Neutrophil (primary cell): ENCODE measurements at regions not wholly inside any gene's neighbourhood (a gene's known extent, or its start where the extent isn't known, plus 50 kb on each side); places are given as distances from the start of the nearest gene placed in this dataset.

Experiments used
- H3K27ac ChIP-seq: fragments of 200-600 bp; sonication (generic); 2 replicates; pipeline ENCODE4 v1.5.1; 2016; ENCODE audit warnings: mild to moderate bottlenecking, moderate library complexity
- H3K27me3 ChIP-seq: fragments of 200-600 bp; sonication (generic); 2 replicates; pipeline ENCODE4 v1.6.0; 2016; ENCODE audit warnings: mild to moderate bottlenecking
- H3K36me3 ChIP-seq: fragments of 200-600 bp; sonication (generic); 2 replicates; pipeline ENCODE4 v1.5.1; 2017
- H3K4me1 ChIP-seq, 2 experiments: fragments of 200-600 bp in 1 of 2; sonication (generic) in 1 of 2; 1 replicate in 1 of 2; 2 replicates in 1 of 2; pipeline versions ENCODE4 v1.5.1 to v1.6.1; 2013 to 2016; ENCODE audit warnings: low read depth in 1 of 2, low read length in 1 of 2, mild to moderate bottlenecking in 1 of 2, moderate library complexity in 1 of 2; ENCODE audit not compliant: control insufficient read depth in 1 of 2, insufficient read depth in 1 of 2
- H3K4me3 ChIP-seq, 2 experiments: fragments of 200-600 bp in 1 of 2; sonication (generic) in 1 of 2; 1 replicate in 1 of 2; 2 replicates in 1 of 2; pipeline ENCODE4 v1.5.1; 2013 to 2016; ENCODE audit warnings: low read depth in 1 of 2, low read length in 1 of 2, mild to moderate bottlenecking in 1 of 2, moderate library complexity in 1 of 2
- H3K9me3 ChIP-seq: fragments of 200-600 bp; sonication (generic); 2 replicates; pipeline ENCODE4 v1.5.1; 2016
- CTCF ChIP-seq: fragments of 200-600 bp; sonication (generic); IDR thresholded peaks from 2 replicates; pipeline ENCODE4 v1.5.1; 2016; ENCODE audit warnings: antibody characterized with exemption

DNA sequence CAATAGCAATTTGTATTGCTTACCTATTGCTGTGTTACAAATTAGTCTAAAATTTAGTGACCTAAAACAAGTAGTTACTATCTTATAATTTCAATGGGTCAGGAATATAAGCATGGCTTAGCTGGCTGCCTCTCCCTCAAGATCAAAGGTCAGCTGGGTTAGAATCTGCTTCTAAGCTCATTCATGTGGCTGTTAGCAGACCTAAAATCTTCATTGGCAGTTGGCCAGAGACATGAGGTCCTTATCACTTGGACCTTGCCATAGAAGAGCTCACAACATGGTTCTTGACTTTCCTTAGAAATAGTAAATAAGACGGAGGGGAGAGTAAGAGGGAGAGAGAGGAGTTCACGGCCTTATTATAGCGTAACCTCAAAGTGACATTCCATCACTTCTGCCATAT, 468.0 kb downstream of the HTR7 start:
- Histone ChIP-seq H3K27ac (no peak overlapping the region), H3K36me3 (no peaks in the 10 kb centered on the region), H3K9me3 (no peaks in the 10 kb centered on the region), H3K4me1 (no peaks in the 10 kb centered on the region), H3K27me3 (no peaks in the 10 kb centered on the region), H3K4me3 (no peak overlapping the region)
- TF ChIP-seq CTCF = no peak

GRCh38 chr10:90394311-90394710, 463.5 kb downstream of the HTR7 start:
- no peak overlapping the region for H3K4me3 ChIP-seq
- H3K27me3 ChIP-seq = no peaks in the 10 kb centered on the region
- no peaks in the 10 kb centered on the region for H3K4me1 ChIP-seq
- H3K27ac ChIP-seq = no peak overlapping the region
- no peaks in the 10 kb centered on the region for H3K36me3 ChIP-seq
- no peaks in the 10 kb centered on the region for H3K9me3 ChIP-seq
- no peak for TF ChIP-seq CTCF

DNA sequence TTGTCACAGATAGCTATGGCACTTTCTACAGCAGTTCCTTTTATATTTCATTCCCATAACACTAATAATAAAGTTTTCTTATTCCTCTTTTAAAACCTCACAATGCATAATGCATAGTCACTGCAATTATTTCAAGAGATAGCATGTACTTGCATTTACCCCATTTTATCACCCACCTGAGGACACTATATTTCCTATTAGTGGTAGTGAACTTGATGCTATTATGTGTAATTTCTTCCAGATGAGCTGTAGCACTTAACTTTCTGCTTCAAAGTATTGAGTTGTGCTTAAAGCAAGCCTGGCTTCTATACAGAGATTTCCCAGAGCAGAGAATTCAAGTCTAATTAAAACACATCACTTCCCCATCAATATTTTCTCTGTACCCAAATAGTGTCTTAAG, 461.1 kb downstream of the HTR7 start:
- Histone ChIP-seq H3K4me1 (no peaks in the 10 kb centered on the region), H3K4me3 (no peak overlapping the region), H3K9me3 (no peaks in the 10 kb centered on the region), H3K27ac (no peak overlapping the region), H3K36me3 (no peaks in the 10 kb centered on the region), H3K27me3 (no peaks in the 10 kb centered on the region)
- TF ChIP-seq CTCF = no peak

GRCh38 chr10:90398566-90398965, 459.3 kb downstream of the HTR7 start:
- Histone ChIP-seq H3K4me3 (no peak overlapping the region), H3K27me3 (no peaks in the 10 kb centered on the region), H3K4me1 (no peaks in the 10 kb centered on the region), H3K36me3 (no peaks in the 10 kb centered on the region), H3K27ac (no peak overlapping the region), H3K9me3 (no peaks in the 10 kb centered on the region)
- TF ChIP-seq CTCF = no peak

GRCh38 chr10:90399782-90400181, 458.1 kb downstream of the HTR7 start:
- no peaks in the 10 kb centered on the region for H3K4me1 ChIP-seq
- H3K27ac ChIP-seq = no peak overlapping the region
- H3K36me3 ChIP-seq = no peaks in the 10 kb centered on the region
- TF ChIP-seq CTCF = no peak
- no peak overlapping the region for H3K4me3 ChIP-seq
- no peaks in the 10 kb centered on the region for H3K27me3 ChIP-seq
- no peaks in the 10 kb centered on the region for H3K9me3 ChIP-seq
